ENCODE measurements at regions not wholly inside any gene's neighbourhood (a gene's known extent, or its start where the extent isn't known, plus 50 kb on each side); places are given as distances from the start of the nearest gene placed in this dataset.

DNA sequence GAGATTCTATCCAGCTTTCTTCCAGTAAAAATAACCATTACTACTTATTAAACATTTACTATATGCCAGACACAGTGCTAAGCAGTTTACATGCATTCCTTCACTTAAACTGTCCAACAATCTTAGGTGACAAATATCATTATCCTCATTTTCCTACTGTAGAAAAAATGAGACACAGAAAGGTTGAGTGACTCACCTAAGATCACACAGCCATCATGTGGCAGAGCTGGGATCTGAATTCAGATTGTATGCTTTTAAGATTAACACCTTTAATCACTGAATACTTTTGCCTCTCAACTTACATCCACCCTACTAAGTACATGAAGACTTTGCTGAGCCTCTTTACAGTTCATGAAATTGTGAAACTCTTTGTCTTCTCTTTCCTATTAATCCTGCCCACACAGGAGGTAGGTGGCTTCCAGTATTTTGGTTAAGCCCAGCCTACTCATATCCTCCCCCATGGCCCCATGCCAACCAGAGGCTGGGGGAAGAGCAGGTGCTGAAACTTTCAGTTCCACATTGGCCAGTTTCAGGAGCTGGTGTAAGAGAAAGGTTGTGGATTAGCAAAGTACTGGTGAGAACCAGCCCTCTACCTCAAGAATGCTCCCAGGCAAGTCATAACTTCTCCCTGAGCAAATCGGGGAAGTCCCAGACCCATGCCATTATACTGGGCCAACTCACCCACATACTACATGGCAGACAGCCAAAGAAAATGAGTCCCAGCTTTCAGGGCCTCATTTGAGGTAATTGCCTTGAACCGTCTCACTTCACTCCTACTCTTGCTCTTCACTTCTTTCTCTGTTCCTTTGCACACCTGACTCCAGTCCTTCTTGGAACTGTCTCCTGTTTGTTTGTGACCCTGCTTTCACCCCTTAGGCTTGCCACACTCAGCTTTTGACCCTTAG is 211.1 kb downstream of the GUCY2F start:
- Histone ChIP-seq H3K27me3 (ENCODE audit: control insufficient read depth in 1 of 2, insufficient read depth in 2 of 2, low read length in 2 of 2) (peaks cover 0 to 9% of the 10 kb centered on the region in 2 donors), H3K9me3 (ENCODE audit: control insufficient read depth in 2 of 2, insufficient read depth in 1 of 2, low read depth in 1 of 2, low read length in 1 of 2) (no peaks in the 10 kb centered on the region), H3K27ac (ENCODE audit: low read depth in 2 of 2, low read length in 1 of 2) (peak overlapping the region in 1 of 2 donors; percentile 47), H3K4me3 (ENCODE audit: low read depth in 1 of 2, low read length in 2 of 2) (no peak overlapping the region), H3K4me1 (ENCODE audit: control insufficient read depth in 2 of 2, insufficient read depth in 2 of 2, low read length in 1 of 2) (peaks cover 0 to 2% of the 10 kb centered on the region in 2 donors), H3K36me3 (ENCODE audit: control insufficient read depth in 2 of 2, insufficient read depth in 2 of 2, low read length in 1 of 2) (no peaks in the 10 kb centered on the region)
- 27 to 43% methylated on average over 2 of the region's 2 CpGs for WGBS, 2 donors

DNA sequence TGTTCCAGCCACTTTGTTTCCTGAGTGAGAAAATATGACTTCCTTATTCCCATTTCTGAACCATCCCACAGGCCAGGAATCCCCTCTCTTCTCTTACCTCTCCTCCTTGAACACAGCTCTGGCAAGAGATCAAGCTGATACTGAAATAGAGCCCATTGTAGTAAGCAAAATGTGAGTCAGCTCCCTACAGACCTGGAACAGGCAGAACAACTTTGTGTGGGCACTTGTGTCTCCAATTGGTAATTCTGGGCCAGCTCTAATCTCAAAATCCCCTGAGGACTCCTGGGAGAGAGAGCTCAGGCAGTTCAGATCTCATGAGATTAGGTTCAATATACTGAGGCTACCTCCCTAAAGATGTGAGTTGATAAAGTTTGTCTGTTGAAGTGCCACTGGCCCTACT is 213.5 kb downstream of the GUCY2F start:
- Histone ChIP-seq H3K27ac (ENCODE audit: low read depth in 2 of 2, low read length in 1 of 2) (no peak overlapping the region), H3K4me3 (ENCODE audit: low read depth in 1 of 2, low read length in 2 of 2) (no peak overlapping the region), H3K36me3 (ENCODE audit: control insufficient read depth in 2 of 2, insufficient read depth in 2 of 2, low read length in 1 of 2) (no peaks in the 10 kb centered on the region), H3K27me3 (ENCODE audit: control insufficient read depth in 1 of 2, insufficient read depth in 2 of 2, low read length in 2 of 2) (peaks cover 0 to 6% of the 10 kb centered on the region in 2 donors), H3K4me1 (ENCODE audit: control insufficient read depth in 2 of 2, insufficient read depth in 2 of 2, low read length in 1 of 2) (peaks cover 0 to 2% of the 10 kb centered on the region in 2 donors), H3K9me3 (ENCODE audit: control insufficient read depth in 2 of 2, insufficient read depth in 1 of 2, low read depth in 1 of 2, low read length in 1 of 2) (no peaks in the 10 kb centered on the region)

DNA sequence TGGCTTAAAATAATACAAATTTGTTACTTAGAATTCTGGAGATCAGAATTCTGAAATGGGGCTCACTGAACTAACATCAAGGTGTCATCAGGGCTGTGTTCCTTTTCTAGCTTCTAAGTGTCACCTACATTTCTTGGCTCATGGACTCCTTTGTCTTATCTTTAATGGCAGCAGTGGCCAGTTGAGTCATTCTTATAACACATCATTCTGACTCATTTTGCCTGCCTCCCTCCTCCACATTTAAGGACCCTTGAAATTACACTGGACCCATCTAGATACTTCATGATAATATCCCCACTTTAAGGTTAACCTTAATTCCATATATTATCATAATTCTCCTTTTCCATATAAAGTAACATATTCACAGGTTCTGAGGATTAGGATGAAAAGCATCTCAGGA is 215.9 kb downstream of the GUCY2F start:
- Histone ChIP-seq H3K4me3 (ENCODE audit: low read depth in 1 of 2, low read length in 2 of 2) (no peak overlapping the region), H3K27me3 (ENCODE audit: control insufficient read depth in 1 of 2, insufficient read depth in 2 of 2, low read length in 2 of 2) (peaks cover 0 to 3% of the 10 kb centered on the region in 2 donors), H3K9me3 (ENCODE audit: control insufficient read depth in 2 of 2, insufficient read depth in 1 of 2, low read depth in 1 of 2, low read length in 1 of 2) (no peaks in the 10 kb centered on the region), H3K36me3 (ENCODE audit: control insufficient read depth in 2 of 2, insufficient read depth in 2 of 2, low read length in 1 of 2) (no peaks in the 10 kb centered on the region), H3K4me1 (ENCODE audit: control insufficient read depth in 2 of 2, insufficient read depth in 2 of 2, low read length in 1 of 2) (no peaks in the 10 kb centered on the region), H3K27ac (ENCODE audit: low read depth in 2 of 2, low read length in 1 of 2) (no peak overlapping the region)

DNA sequence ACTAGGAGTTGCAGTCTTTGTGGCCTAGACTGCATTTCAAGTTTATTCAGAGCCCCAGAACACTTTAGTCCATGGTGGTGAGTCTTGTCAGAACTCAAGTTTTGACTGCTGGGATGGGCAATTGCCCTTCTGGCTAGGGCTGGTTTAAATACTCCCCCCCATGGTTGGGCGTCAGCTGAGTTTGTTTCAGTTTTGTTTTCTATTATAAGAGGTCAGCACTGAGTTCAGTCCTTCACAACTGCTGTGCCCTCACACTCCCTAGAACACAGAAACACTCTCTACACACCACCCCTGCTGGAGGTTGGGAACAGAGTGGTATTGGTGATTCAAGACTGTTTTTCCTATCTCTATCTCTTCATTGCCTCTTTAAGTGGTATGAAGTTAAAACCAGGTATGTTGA is 217.0 kb downstream of the GUCY2F start:
- Histone ChIP-seq H3K36me3 (ENCODE audit: control insufficient read depth in 2 of 2, insufficient read depth in 2 of 2, low read length in 1 of 2) (no peaks in the 10 kb centered on the region), H3K4me3 (ENCODE audit: low read depth in 1 of 2, low read length in 2 of 2) (no peak overlapping the region), H3K27me3 (ENCODE audit: control insufficient read depth in 1 of 2, insufficient read depth in 2 of 2, low read length in 2 of 2) (peaks cover 0 to 3% of the 10 kb centered on the region in 2 donors), H3K27ac (ENCODE audit: low read depth in 2 of 2, low read length in 1 of 2) (no peak overlapping the region), H3K9me3 (ENCODE audit: control insufficient read depth in 2 of 2, insufficient read depth in 1 of 2, low read depth in 1 of 2, low read length in 1 of 2) (no peaks in the 10 kb centered on the region), H3K4me1 (ENCODE audit: control insufficient read depth in 2 of 2, insufficient read depth in 2 of 2, low read length in 1 of 2) (no peaks in the 10 kb centered on the region)
- 73 to 82% methylated on average over 1 of the region's 1 CpG for WGBS, 2 donors

DNA sequence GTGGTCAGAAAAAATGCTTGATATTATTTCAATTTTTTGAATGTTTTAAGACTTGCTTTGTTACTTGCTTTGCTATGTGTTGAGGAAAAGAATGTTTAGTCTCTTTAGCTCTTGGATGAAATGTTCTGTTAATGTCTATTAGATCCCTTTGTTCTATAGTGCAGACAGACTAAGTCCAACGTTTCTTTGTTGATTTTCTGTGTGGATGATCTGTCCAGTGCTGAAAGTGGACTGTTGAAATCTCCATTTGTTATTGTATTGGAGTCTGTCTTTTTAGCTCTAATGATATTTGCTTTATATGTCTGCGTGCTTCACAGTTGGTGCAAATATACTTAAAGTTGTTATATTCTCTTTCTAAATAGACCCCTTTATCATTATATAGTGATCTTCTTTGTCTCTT is 220.6 kb downstream of the GUCY2F start:
- Histone ChIP-seq H3K4me1 (ENCODE audit: control insufficient read depth in 2 of 2, insufficient read depth in 2 of 2, low read length in 1 of 2) (no peaks in the 10 kb centered on the region), H3K36me3 (ENCODE audit: control insufficient read depth in 2 of 2, insufficient read depth in 2 of 2, low read length in 1 of 2) (no peaks in the 10 kb centered on the region), H3K27me3 (ENCODE audit: control insufficient read depth in 1 of 2, insufficient read depth in 2 of 2, low read length in 2 of 2) (peaks cover 0 to 3% of the 10 kb centered on the region in 2 donors), H3K4me3 (ENCODE audit: low read depth in 1 of 2, low read length in 2 of 2) (no peak overlapping the region), H3K27ac (ENCODE audit: low read depth in 2 of 2, low read length in 1 of 2) (no peak overlapping the region), H3K9me3 (ENCODE audit: control insufficient read depth in 2 of 2, insufficient read depth in 1 of 2, low read depth in 1 of 2, low read length in 1 of 2) (no peaks in the 10 kb centered on the region)
- WGBS, 2 donors: 42 to 44% methylated on average over 2 of the region's 2 CpGs

DNA sequence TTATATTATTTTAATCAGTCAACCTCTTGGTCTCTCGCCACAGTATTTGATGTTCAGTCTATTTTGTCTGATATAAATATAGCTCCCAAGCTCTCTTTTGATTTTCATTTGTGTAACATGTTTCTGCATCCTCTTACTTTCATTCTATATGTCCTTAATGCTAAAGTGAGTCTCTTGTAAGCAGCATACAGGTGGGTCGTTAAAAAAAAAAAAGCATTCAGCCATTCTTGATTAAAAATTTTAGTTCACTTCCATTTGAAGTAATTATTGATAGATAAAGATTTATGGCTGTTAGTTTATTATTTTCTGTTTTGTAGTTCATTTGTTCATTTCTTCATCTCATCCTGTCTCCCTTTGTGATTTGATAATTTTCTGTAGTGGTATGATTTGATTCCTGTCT is 229.1 kb downstream of the GUCY2F start:
- no peak overlapping the region for H3K4me3 ChIP-seq (ENCODE audit: low read depth in 1 of 2, low read length in 2 of 2)
- no peaks in the 10 kb centered on the region for H3K36me3 ChIP-seq (ENCODE audit: control insufficient read depth in 2 of 2, insufficient read depth in 2 of 2, low read length in 1 of 2)
- H3K27ac ChIP-seq (ENCODE audit: low read depth in 2 of 2, low read length in 1 of 2): no peak overlapping the region
- WGBS, 2 donors: 89 to 100% methylated on average over 2 of the region's 2 CpGs
- no peaks in the 10 kb centered on the region for H3K9me3 ChIP-seq (ENCODE audit: control insufficient read depth in 2 of 2, insufficient read depth in 1 of 2, low read depth in 1 of 2, low read length in 1 of 2)
- no peaks in the 10 kb centered on the region for H3K4me1 ChIP-seq (ENCODE audit: control insufficient read depth in 2 of 2, insufficient read depth in 2 of 2, low read length in 1 of 2)
- H3K27me3 ChIP-seq (ENCODE audit: control insufficient read depth in 1 of 2, insufficient read depth in 2 of 2, low read length in 2 of 2): no peaks in the 10 kb centered on the region

DNA sequence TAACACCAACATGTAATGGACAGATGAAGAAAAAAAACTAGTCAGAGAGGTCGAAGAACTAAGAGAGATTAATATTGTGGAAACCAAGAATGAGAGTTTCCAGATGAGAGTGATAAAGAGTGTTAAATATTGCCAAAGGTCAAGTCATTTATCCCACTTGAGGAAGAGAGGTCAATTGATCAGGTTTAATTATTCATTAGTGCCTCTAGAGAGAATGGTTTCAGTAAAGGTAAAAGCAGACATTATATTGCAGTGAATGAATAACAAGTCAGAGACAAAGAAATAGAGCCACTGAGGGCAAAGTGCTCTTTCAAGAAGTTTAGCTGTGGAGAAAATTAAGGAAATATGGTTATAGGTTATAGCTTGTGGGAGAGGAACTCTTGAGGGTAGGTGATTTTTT is 263.1 kb downstream of the GUCY2F start:
- peaks cover 0 to 3% of the 10 kb centered on the region in 2 donors for H3K27me3 ChIP-seq (ENCODE audit: control insufficient read depth in 1 of 2, insufficient read depth in 2 of 2, low read length in 2 of 2)
- H3K36me3 ChIP-seq (ENCODE audit: control insufficient read depth in 2 of 2, insufficient read depth in 2 of 2, low read length in 1 of 2): no peaks in the 10 kb centered on the region
- 0% methylated on average over 1 of the region's 1 CpG for WGBS, 2 donors
- H3K4me1 ChIP-seq (ENCODE audit: control insufficient read depth in 2 of 2, insufficient read depth in 2 of 2, low read length in 1 of 2): no peaks in the 10 kb centered on the region
- no peak overlapping the region for H3K4me3 ChIP-seq (ENCODE audit: low read depth in 1 of 2, low read length in 2 of 2)
- H3K27ac ChIP-seq (ENCODE audit: low read depth in 2 of 2, low read length in 1 of 2): no peak overlapping the region
- no peaks in the 10 kb centered on the region for H3K9me3 ChIP-seq (ENCODE audit: control insufficient read depth in 2 of 2, insufficient read depth in 1 of 2, low read depth in 1 of 2, low read length in 1 of 2)

DNA sequence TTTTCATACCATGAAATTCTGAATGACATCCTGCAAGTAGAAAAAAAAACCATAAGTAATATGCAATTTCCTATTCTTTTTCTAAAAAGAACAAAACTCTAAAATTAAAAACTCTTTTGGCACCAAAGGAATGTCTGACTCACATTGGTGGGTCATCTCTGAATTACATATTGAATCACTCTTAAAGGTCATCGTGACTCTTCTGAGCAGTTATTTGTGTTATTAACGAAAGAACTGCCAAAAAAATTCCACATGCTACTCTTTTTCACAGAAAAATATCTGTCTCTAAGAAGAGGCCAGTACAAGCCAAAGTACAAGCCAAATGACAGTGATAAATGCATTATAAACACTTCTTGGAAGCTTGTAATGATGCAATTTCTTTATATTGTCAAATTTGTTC is 282.2 kb downstream of the GUCY2F start:
- H3K27ac ChIP-seq (ENCODE audit: low read depth in 2 of 2, low read length in 1 of 2): no peak overlapping the region
- WGBS, 2 donors: 38 to 40% methylated on average over 2 of the region's 2 CpGs
- H3K9me3 ChIP-seq (ENCODE audit: control insufficient read depth in 2 of 2, insufficient read depth in 1 of 2, low read depth in 1 of 2, low read length in 1 of 2): no peaks in the 10 kb centered on the region
- peaks cover 0 to 4% of the 10 kb centered on the region in 2 donors for H3K27me3 ChIP-seq (ENCODE audit: control insufficient read depth in 1 of 2, insufficient read depth in 2 of 2, low read length in 2 of 2)
- no peak overlapping the region for H3K4me3 ChIP-seq (ENCODE audit: low read depth in 1 of 2, low read length in 2 of 2)
- H3K4me1 ChIP-seq (ENCODE audit: control insufficient read depth in 2 of 2, insufficient read depth in 2 of 2, low read length in 1 of 2): no peaks in the 10 kb centered on the region
- H3K36me3 ChIP-seq (ENCODE audit: control insufficient read depth in 2 of 2, insufficient read depth in 2 of 2, low read length in 1 of 2): no peaks in the 10 kb centered on the region

DNA sequence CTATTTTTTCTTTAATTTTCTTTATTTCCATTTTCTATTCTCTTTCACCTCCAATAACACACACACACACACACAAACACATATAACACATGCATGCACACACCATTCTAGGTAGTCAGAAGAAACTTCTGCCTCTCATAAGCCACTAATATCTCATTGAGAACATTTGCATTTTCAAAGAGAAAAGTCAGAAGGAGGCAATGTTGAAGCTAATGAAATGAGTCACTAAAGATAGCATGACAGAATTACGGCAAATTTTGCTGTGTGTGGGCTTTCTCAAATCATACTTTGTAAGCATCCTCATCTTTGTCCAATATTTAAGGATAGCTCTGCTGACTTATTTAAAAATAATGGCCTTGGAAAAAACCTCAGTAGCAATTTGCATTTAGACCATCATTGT is 291.3 kb downstream of the GUCY2F start:
- Histone ChIP-seq H3K4me1 (ENCODE audit: control insufficient read depth in 2 of 2, insufficient read depth in 2 of 2, low read length in 1 of 2) (no peaks in the 10 kb centered on the region), H3K9me3 (ENCODE audit: control insufficient read depth in 2 of 2, insufficient read depth in 1 of 2, low read depth in 1 of 2, low read length in 1 of 2) (no peaks in the 10 kb centered on the region), H3K27me3 (ENCODE audit: control insufficient read depth in 1 of 2, insufficient read depth in 2 of 2, low read length in 2 of 2) (peaks cover 0 to 4% of the 10 kb centered on the region in 2 donors), H3K4me3 (ENCODE audit: low read depth in 1 of 2, low read length in 2 of 2) (no peak overlapping the region), H3K27ac (ENCODE audit: low read depth in 2 of 2, low read length in 1 of 2) (no peak overlapping the region), H3K36me3 (ENCODE audit: control insufficient read depth in 2 of 2, insufficient read depth in 2 of 2, low read length in 1 of 2) (no peaks in the 10 kb centered on the region)
- 85 to 92% methylated on average over 1 of the region's 1 CpG for WGBS, 2 donors
